Astrocyte of the spinal cord (primary cell): ENCODE measurements at regions not wholly inside any gene's neighbourhood (a gene's known extent, or its start where the extent isn't known, plus 50 kb on each side); places are given as distances from the start of the nearest gene placed in this dataset.

ENCODE experiments used
- DNase-seq: peaks from one replicate; pipeline ENCODE4 v3.0.0; 2011; ENCODE audit warnings: low read depth, low spot score
- H3K4me3 ChIP-seq: 2 replicates; pipeline ENCODE4 v1.5.1; 2011; ENCODE audit warnings: low read depth, mild to moderate bottlenecking, low read length, moderate library complexity
- CTCF ChIP-seq: IDR thresholded peaks from 2 replicates; pipeline ENCODE4 v1.5.1; 2012; ENCODE audit warnings: low read depth, mild to moderate bottlenecking, low read length, inconsistent platforms
- in situ Hi-C: cut with HindIII; loops from 2 replicates; pipeline ENCODE4 v1.10.0; 2017; ENCODE audit warnings: low sequenced_read_pairs

- no peak for DNase-seq
- in situ Hi-C loops, result no loop called here
- no peak overlapping the region for H3K4me3 ChIP-seq
- TF ChIP-seq CTCF, result no peak
Measured at GRCh38 chr2:155695505-155695904, 637.0 kb downstream of the NR4A2 start.

- in situ Hi-C loops, result no loop called here
- DNase-seq, result no peak
- no peak for TF ChIP-seq CTCF
- H3K4me3 ChIP-seq, result no peak overlapping the region
Measured at GRCh38 chr2:155692856-155693255, 639.7 kb downstream of the NR4A2 start.

- no peak for DNase-seq
- no peak overlapping the region for H3K4me3 ChIP-seq
- no peak for TF ChIP-seq CTCF
- in situ Hi-C loops, result no loop called here
Measured at GRCh38 chr2:155692106-155692505, 640.4 kb downstream of the NR4A2 start.

- no peak for TF ChIP-seq CTCF
- no peak for DNase-seq
- no peak overlapping the region for H3K4me3 ChIP-seq
- in situ Hi-C loops, result no loop called here
Measured at GRCh38 chr2:155690785-155691184, 641.7 kb downstream of the NR4A2 start.

GRCh38 chr2:155689791-155690190, 642.7 kb downstream of the NR4A2 start:
- no peak for TF ChIP-seq CTCF
- H3K4me3 ChIP-seq, result no peak overlapping the region
- in situ Hi-C loops, result no loop called here
- DNase-seq, result no peak

- TF ChIP-seq CTCF, result no peak
- DNase-seq, result no peak
- in situ Hi-C loops, result no loop called here
- no peak overlapping the region for H3K4me3 ChIP-seq
Measured at GRCh38 chr2:155687181-155687580, 645.3 kb downstream of the NR4A2 start.

GRCh38 chr2:155679647-155680046, 652.9 kb downstream of the NR4A2 start:
- DNase-seq, result no peak
- in situ Hi-C loops, result no loop called here
- H3K4me3 ChIP-seq, result no peak overlapping the region
- no peak for TF ChIP-seq CTCF
